Glomerular visceral epithelial cell (primary cell): ENCODE measurements at regions not wholly inside any gene's neighbourhood (a gene's known extent, or its start where the extent isn't known, plus 50 kb on each side); places are given as distances from the start of the nearest gene placed in this dataset.
A peak's percentile ranks its signal among the peaks of the same experiment; 100 is the strongest.

Experiments used
- DNase-seq: peaks from one replicate; pipeline ENCODE4 v3.0.0-alpha.2; 2016; ENCODE audit errors: extremely low spot score

DNA sequence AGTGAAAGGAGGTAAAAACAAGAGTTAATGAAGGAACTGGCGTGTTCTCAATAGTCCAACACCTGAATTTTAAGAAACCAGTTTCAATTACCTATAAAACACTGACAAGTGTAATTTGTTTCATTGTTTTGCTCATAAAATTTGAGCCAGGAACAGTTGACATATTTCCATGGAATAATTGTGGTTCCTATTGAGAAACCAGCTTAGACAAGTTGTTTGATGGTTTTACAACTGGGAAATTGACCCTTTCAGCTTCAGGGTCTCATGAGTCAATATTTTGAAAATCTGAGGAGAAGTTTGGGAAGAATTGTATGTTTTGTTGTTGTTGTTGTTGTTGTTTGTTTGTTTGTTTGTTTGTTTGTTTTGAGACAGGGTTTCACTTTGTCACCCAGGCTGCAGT lies 69.1 kb upstream of the GADD45A start:
- no peak for DNase-seq

DNA sequence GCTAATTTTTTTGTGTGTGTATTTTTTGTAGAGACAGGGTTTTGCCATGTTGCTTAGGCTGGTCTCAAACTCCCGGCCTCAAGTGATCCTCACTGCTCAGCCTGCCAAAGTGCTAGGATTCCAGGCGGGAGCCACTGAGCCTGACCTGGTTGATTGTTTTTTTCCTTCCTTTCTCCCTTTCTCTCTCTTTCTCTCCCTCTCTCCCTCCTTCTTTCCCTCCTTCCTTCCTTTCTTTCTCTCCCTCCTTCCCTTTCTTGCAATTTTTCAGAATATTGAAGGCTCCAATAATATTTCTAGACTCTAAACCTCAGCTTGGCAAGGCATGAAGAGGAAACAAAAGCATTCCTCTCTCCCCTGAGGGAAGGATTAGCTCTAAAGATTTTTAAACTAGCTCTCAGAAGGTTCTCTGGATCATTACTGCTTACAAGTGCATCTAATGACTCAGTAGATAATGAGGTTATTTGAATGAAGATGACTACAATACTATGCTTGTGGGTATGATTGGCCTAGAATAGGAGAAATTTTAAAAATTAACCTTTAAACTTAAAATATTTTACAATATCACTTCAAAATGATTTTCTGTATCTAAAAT lies 68.5 kb upstream of the GADD45A start:
- DNase-seq, result no peak

DNA sequence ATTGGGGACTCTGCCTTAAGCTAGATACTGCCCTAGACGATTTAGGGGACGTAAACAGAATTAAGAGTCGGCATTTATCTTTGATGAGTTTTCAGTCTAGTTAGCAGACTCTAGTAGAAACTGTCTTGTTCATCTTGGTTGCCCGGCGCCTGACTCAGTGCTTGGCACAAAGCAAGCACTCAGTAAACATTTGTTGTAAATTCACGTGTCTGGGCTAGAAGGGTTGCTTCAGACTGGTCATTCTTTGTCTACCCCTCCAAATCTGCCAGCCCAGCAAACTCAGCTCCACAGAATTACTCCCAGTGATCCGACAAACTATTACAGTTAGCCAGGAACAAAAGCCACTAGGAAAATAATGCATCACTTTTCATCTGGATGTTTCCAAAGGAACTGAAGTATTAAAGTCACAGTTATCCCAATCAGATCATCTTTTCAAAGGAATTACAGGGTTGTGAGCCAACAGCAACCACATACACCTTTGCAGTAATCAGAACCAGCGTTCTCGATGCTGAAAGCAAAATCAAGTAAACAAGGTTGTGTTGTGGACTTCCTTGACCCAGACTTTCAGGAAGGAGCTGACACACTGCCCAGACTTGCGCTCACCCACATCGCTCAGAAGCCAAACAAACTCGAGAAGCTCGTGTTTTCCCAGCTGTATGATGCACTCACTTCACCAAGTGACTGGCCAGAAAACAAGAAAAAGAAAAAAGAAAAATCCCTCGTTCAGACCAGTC lies 66.5 kb upstream of the GADD45A start:
- peak; percentile 21 for DNase-seq

DNA sequence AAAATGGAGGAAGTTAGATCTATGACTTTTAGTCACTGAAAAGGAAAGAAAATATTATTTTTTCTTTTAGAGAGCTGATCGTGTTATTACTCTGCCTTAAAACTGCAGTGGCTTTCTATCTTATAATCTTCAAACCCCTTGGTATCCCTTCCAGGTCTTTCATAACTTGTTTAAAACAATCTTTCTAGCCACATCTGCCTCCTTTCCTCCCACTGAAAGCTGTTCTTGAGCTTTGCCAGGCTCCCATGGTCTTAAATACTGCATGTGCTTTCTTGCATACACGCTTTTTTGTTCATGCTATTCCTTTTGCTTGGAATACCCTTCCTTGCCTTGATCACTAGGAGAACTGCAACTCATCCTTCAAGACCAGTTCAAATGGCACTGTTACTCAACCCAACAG lies 65.9 kb upstream of the GADD45A start:
- no peak for DNase-seq

DNA sequence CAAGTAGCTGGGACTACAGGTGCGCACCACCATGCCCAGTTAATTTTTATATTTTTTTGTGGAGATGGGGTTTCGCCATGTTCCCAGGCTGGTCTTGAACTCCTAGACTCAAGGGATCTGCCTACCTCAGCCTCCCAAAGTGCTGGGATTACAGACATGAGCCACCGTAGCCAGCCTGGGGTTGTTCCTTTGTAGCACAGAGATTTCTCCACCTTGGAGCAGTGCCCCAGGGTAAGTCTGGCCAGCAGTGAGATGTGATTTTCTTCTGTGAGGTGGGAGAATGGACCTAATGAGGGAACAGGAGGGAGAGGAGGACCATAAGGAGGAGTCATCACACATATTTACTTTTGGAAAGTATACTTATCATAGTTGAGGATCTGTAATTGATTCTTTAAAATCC lies 61.1 kb upstream of the GADD45A start:
- DNase-seq, result no peak

DNA sequence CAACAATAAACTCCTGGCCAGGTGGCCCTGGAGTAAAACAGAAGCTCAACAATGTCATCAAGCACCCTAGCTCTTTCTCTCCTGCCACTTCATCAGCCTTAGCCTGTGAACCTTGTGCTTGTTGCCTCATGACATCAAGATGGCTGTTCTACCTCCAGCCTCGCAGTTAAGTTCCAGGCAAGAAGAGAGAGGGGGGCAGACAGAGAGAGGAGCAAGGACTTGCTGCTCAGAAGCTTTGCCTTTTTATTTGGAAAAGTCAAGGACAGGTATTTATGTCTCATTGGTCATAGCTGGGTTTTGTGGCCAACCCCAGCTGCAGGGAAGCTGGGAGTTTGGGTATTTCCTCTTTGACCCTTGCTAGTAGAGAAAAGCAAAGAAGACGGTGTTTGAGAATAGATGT lies 60.3 kb upstream of the GADD45A start:
- no peak for DNase-seq

DNA sequence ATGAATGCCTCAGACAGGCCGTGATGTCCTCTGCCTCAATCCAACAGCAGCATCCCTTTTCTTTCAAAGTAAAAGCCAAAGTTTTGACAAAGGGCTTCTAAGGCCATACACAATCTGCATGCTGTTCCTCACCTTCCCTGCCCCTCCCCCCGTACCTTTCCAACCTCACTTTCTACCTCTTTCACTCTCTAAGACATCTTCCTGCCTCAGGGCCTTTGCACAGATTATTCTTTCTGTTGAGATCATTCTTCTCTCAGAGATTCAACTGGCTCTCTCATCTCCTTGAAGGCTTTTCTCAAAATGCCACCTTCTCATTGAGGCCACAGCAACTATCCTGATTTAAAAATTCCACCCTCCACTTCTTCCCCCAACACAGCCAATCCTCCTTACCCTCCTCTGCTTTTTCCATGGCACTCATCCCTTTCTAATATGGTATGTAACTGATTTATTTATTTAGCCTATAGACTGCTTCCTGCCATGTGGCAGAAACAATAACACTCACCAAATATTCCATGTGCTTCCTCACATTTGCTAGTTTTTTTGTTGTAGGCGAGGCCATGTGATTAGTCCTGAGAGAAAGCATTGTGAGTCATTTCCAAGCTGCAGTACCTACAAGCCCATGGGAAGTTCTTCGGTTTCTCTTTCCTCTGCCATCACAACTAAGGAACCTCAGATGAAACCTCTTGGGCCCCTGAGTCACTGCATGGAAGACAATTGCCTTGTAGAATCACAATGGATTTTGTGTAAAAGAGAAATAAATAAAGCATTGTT lies 58.7 kb upstream of the GADD45A start:
- DNase-seq, result peak; percentile 37

DNA sequence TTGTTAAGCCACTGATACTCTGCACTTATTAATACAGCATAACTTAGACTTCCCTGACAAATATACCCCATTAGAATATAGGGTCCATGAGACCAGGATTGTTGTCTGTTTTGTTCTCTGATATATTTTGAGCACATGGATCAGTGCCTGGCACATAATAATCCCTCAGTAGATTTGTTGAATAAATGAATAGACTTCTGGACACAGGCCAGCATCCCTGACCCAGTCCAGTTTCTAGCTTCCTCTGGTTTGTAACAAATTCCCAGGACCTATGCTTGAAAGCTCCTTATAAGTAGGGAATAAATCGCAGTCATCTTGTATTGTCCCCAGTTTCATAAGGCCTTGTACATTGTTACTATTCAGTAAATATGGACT lies 58.2 kb upstream of the GADD45A start:
- DNase-seq, result no peak

DNA sequence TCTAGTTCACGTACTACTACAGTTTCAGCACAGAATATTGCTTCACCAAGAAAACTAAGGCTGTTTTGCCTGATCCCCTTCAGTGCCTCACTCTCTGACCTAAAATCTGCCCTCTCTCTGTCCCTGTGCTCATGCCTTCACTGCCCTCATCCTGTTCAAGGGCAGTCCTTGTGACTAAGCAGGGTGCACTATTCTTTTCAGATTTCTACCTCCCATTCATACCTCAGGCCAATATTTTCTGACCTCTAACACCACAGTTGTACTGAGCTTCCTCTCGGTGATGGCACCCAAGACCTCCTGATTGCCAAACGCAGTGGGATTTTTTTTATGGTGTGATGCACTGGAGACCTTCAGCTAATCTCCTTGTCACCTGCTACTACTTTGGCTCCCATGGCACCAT lies 57.7 kb upstream of the GADD45A start:
- no peak for DNase-seq

DNA sequence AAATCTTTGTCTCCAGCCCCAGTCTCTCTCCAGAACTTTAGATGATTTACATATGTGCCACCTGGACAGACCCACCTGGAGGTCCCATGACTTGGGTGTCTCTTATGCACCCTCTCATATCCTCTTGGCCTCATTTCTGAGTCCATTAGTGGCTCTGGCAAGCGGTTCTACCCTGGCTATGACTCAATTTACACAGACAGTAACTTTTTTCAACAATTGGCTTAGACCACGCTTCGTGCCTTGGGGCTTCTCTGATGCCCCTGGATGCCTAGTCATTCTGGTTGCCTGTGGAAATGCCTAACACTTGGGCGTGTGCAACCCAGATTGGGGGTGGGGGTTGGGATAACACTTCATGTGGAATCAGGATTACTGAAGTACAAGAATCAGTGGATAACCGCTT lies 57.1 kb upstream of the GADD45A start:
- no peak for DNase-seq

DNA sequence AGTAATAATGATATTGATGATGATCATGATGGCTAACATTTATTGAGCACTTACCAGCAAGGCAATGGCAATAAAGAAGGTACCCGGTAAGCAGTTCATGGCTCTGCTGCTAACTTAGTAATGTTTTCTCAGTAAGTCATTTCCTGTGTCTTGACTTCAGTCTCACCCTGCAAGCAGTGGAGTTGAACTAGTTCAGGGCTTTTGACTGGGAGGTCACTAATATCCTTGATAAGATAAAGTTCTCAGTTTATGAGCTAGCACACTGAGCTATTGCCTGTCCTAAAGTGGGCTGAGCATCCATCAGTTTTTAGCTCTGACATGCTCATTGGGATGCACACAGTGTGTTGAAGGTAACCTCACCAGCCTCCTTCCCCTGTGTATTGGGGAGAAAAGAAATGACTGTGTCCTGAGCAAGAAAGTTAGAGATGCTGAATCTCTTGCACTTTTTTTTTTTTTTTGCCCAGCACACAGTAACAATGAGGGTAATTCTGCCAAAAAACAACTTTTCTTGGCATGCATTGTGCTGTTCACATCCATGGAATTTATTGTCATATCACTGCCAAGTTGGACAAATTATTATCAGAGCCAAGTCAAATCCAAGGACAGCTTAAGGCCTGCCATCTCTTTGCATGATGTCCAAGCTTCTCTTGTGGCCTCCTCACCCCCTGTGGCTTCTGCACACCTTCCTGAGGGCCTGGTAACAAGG lies 55.5 kb upstream of the GADD45A start:
- no peak for DNase-seq

DNA sequence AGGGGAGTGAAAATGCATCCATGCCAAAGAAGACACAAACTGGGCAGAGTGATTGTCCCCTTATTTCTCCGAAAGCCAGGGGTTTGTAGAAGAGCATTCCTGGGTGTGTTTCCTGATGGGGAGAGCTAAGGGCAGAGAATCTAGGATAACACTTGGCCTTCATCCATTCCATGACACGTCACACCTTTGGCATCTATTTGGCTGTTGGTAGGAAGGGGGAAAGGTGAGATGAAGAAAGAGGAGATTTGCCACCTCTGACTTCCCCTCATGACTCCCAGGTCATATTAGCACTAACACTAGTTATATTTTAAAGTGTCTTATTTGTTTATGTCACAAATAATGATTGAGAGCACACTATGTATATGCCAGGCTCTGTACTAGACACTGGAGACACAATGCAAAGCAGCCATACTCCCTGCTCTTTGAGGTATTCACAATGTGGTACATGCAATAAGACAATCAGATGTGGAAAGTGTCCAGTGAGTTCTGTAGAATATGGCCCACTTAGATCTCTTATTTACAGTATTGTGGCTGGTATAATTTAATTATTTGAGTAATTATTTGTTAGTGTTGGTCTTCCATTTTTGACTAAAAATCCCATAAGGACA lies 54.5 kb upstream of the GADD45A start:
- no peak for DNase-seq

DNA sequence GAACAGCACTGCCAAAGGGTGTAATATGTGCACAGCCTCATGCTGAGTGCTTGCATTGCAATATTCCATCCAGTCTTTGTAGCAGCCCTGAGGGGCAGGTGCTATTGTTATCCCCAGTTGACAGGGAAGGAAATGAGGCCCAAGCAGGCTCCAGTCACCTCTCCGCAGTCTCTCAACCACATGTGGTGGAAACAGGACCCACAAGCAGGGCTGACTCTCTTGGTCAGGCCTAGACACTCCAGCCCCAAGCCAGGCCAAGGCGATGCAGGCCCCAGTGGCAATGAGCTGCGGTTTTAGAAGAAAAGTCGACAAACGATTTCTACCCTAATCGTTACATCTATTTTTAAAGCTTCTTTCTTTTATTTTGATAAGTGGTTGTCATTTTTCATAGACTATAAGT lies 52.6 kb upstream of the GADD45A start:
- no peak for DNase-seq

DNA sequence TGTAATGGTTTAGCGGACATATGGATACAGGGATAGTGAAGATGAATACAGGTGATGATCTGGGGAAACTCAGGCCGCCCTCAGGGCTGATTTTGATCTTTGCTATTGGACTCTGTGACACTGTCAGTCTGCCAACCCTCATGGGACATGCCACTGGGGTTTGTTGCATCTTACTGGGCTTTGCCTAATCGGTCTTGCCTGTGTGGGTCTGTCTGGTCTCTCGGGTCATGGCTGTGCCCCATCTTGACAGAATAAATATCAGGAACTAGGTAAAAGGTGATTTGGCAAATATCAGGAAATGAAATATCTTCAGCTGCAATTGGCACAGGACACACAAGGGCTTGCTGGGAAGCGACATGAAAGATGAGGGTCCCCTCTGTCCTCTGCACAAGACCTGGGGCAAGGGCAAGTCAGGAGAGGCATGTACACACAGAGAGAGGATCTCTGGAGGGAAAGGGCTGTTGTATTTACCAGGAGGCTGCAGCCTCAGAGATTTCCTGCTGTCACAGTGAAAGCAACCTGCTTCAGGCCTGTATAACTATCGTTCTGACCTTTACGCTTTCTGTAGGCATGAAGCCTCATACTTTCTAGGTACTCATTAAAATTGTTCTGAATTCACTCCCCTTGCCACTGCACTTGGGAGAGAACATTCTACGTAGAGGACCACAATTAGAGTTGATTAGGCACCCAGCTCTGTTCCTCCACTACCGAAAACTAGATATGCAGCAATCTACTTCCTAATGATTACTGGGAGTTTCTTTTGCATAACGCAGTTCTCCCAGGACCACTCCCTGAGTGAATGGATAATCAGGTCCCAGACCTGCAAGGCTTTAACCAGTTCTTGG lies 52.0 kb upstream of the GADD45A start:
- DNase-seq, result no peak

DNA sequence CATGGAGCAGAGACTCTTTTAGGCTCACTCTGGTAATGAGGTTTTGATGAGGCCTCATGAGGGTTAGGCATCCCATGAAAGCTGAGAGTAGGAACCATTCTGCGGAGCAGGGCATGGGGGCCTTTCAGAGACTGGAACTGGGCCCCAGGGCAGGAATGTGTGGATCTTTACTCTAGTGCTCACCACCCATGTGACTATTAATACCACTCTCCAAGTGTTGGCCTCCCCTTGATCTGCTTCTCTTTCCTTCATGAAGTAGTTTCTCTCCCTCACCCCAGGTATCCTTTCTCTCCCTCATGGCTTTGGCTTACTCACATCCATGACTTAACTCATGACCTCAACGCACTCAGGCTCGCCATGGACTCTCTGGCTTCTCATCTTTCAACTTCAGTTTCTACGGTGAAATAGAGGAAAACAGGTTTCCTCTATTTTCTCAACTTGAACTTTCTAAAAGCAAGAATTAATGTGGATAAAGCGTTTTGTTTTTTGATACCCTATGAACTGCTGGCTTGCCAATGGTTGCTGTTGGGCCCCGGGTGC lies 50.5 kb upstream of the GADD45A start:
- DNase-seq, result no peak

DNA sequence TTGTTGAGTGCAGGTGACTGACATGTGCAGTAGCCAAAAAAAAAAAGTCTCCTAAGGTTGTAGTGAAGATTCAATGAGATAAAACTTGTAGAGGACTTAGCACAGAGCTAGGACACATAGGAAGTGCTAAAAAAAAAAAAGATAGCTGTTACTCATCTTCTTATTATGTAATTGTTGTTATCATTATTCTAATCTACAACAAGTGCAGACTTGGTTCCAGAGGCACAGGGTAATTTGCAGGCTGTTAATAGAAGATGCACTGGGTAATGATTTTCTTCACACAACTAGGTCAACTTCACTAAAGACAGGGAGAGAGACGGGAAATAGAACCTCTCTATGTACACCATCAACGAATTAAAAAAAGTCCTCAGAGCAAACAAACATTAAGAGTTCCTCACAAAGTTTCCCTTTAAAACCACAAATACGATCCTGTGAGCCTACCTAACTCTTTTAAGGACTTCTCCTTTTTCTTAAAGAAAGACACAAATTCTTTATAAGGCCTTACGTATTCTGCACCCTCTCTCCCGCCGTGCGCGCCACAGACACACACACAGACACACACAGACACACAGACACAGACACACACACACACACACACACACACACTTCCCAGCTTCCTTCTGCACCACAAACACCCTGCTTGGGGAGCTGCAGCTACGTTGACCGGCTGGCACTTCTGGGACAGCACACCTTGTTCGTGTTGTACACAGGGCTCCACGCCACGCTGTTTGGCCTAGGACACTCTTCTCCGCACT lies 49.8 kb upstream of the GADD45A start:
- no peak for DNase-seq
